Lung (tissue), 11 donors: ENCODE measurements at regions not wholly inside any gene's neighbourhood (a gene's known extent, or its start where the extent isn't known, plus 50 kb on each side); places are given as distances from the start of the nearest gene placed in this dataset.

Experiments
- ATAC-seq: fragments of 200-7000 bp; cut with Tn5 transposase; one replicate; pipeline ENCODE4 v1.9.1; 2020; ENCODE audit warnings: moderate number of reproducible peaks; ENCODE audit not compliant: insufficient read depth, low FRiP score
- DNase-seq, 3 donors: peaks; one replicate each; pipeline ENCODE4 v3.0.0-alpha.2; 2013 to 2017
- H3K27ac ChIP-seq, 2 donors: one replicate each; pipeline ENCODE4 v1.5.1; 2013; ENCODE audit warnings: mild to moderate bottlenecking in 2 of 2, moderate library complexity in 2 of 2, control low read depth in 1 of 2, inconsistent platforms in 1 of 2, low read depth in 1 of 2, low read length in 1 of 2
- H3K27me3 ChIP-seq, 3 donors: one replicate each; pipeline ENCODE4 v1.5.1; 2013; ENCODE audit warnings: low read length in 2 of 3; ENCODE audit not compliant: control insufficient read depth in 3 of 3, insufficient read depth in 3 of 3
- H3K36me3 ChIP-seq, 4 donors: one replicate each; pipeline ENCODE4 v1.5.1; 2013; ENCODE audit warnings: low read length in 4 of 4, mild to moderate bottlenecking in 1 of 4, moderate library complexity in 1 of 4; ENCODE audit not compliant: control insufficient read depth in 4 of 4, insufficient read depth in 4 of 4
- H3K4me1 ChIP-seq, 5 donors: one replicate each; pipeline ENCODE4 v1.5.1; 2013; ENCODE audit warnings: low read length in 5 of 5, mild to moderate bottlenecking in 2 of 5, moderate library complexity in 1 of 5; ENCODE audit not compliant: control insufficient read depth in 5 of 5, insufficient read depth in 5 of 5
- H3K4me3 ChIP-seq: one replicate; pipeline ENCODE4 v1.5.1; 2013; ENCODE audit warnings: mild to moderate bottlenecking, control low read depth, moderate library complexity
- H3K9ac ChIP-seq, 2 donors: one replicate each; pipeline ENCODE4 v1.5.1; 2013; ENCODE audit warnings: low read length in 2 of 2, control low read depth in 1 of 2; ENCODE audit not compliant: insufficient read depth in 1 of 2
- H3K9me3 ChIP-seq, 4 donors: one replicate each; pipeline ENCODE4 v1.5.1; 2013; ENCODE audit warnings: low read length in 3 of 4, mild to moderate bottlenecking in 1 of 4, moderate library complexity in 1 of 4; ENCODE audit not compliant: control insufficient read depth in 4 of 4, insufficient read depth in 3 of 4
- WGBS, 2 donors: extraction: QIAGEN DNeasy Blood & Tissue Kit; methylation state at CpG; one replicate each; pipeline ENCODE4 v1.1.7; 2013; 5-methylcytosine and 5-hydroxymethylcytosine counted together
- TF ChIP-seq, protein P1 (sequence below): IDR thresholded peaks from 2 replicates; pipeline ENCODE4 v1.5.1; 2012; ENCODE audit warnings: mild to moderate bottlenecking; ENCODE audit errors: control extremely low read depth, extremely low read depth
- donor health status: control.
- donor health status: control.
- donor health status: Bipolar disorder and iron deficiency.
- donor health status: healthy.
- donor health status: DM: yes; HTN: yes; CAD: no.

- no peak overlapping the region for H3K4me3 ChIP-seq
- H3K36me3 ChIP-seq = no peaks in the 10 kb centered on the region
- ATAC-seq (no peak), DNase-seq (no peak)
- no peak overlapping the region for H3K27ac ChIP-seq
- TF ChIP-seq, protein P1, sequence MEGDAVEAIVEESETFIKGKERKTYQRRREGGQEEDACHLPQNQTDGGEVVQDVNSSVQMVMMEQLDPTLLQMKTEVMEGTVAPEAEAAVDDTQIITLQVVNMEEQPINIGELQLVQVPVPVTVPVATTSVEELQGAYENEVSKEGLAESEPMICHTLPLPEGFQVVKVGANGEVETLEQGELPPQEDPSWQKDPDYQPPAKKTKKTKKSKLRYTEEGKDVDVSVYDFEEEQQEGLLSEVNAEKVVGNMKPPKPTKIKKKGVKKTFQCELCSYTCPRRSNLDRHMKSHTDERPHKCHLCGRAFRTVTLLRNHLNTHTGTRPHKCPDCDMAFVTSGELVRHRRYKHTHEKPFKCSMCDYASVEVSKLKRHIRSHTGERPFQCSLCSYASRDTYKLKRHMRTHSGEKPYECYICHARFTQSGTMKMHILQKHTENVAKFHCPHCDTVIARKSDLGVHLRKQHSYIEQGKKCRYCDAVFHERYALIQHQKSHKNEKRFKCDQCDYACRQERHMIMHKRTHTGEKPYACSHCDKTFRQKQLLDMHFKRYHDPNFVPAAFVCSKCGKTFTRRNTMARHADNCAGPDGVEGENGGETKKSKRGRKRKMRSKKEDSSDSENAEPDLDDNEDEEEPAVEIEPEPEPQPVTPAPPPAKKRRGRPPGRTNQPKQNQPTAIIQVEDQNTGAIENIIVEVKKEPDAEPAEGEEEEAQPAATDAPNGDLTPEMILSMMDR = no peak
- H3K27me3 ChIP-seq = no peaks in the 10 kb centered on the region
- no peak overlapping the region for H3K9ac ChIP-seq
- H3K4me1 ChIP-seq = no peaks in the 10 kb centered on the region
- WGBS, 2 donors = 93 to 94% methylated on average over 3 of the region's 3 CpGs
- peaks cover 0 to 3% (median 0%) of the 10 kb centered on the region in 4 donors for H3K9me3 ChIP-seq
Observed at GRCh38 chr4:36549252-36549651, 267.8 kb downstream of the DTHD1 start.

DNA sequence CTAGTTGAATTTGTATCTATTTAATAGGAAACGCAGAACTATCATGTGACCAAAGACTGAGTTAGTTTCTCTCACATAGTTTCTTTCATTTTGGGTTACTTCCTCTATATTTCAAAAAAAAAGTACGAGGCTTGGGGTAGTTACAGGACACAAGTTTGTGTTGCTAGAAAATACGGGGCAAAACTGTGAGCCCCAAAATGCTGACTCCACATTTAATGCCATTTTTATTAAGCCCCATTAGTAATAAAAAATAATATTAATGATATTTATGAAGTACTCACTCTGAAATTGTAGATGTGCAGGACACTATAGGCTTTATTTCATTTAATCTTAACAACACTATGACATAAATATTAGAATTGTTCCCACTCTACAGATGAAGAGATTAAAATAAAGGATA is 268.6 kb downstream of the DTHD1 start:
- ATAC-seq = no peak
- DNase-seq = no peak
- Histone ChIP-seq H3K36me3 (no peaks in the 10 kb centered on the region), H3K27me3 (no peaks in the 10 kb centered on the region), H3K27ac (no peak overlapping the region), H3K9ac (no peak overlapping the region), H3K4me1 (no peaks in the 10 kb centered on the region), H3K9me3 (peaks cover 0 to 3% (median 0%) of the 10 kb centered on the region in 4 donors), H3K4me3 (no peak overlapping the region)
- 71 to 75% methylated on average over 3 of the region's 3 CpGs for WGBS, 2 donors
- TF ChIP-seq, protein P1 = no peak

- Histone ChIP-seq H3K27me3 (no peaks in the 10 kb centered on the region), H3K27ac (no peak overlapping the region), H3K9ac (no peak overlapping the region), H3K36me3 (no peaks in the 10 kb centered on the region), H3K4me1 (no peaks in the 10 kb centered on the region), H3K9me3 (peaks cover 0 to 3% (median 0%) of the 10 kb centered on the region in 4 donors), H3K4me3 (no peak overlapping the region)
- DNase-seq (no peak), ATAC-seq (no peak)
- WGBS, 2 donors = 81 to 84% methylated on average over 4 of the region's 4 CpGs
- TF ChIP-seq, protein P1 = no peak
Observed at GRCh38 chr4:36551697-36552214, 270.3 kb downstream of the DTHD1 start.

DNA sequence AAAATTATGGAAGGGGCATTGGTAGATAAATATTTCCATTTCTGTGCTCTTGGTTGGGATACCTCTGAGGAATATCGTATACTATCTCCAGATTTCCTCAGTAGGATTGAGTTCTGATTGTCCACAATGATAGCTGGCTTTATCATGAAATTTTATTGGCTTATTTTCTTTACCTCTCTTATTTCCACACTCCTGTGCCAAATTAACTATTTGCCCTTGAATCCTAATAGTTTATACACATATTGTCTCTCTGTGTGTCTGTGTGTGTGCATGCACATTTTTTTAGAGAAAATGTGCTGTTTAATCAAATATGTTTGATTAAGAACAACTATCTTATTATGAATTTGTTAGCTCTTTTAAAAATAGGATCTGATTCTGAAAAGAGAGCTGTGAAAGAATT is 271.6 kb downstream of the DTHD1 start:
- H3K27me3 ChIP-seq = no peaks in the 10 kb centered on the region
- H3K36me3 ChIP-seq = no peaks in the 10 kb centered on the region
- no peaks in the 10 kb centered on the region for H3K4me1 ChIP-seq
- ATAC-seq (no peak), DNase-seq (no peak)
- 83% methylated on average over 1 of the region's 1 CpG for WGBS, 2 donors
- no peak overlapping the region for H3K27ac ChIP-seq
- H3K9me3 ChIP-seq = peaks cover 0 to 3% (median 0%) of the 10 kb centered on the region in 4 donors
- TF ChIP-seq, protein P1 = no peak
- no peak overlapping the region for H3K9ac ChIP-seq
- H3K4me3 ChIP-seq = no peak overlapping the region
